HG03378 (cell line): ENCODE measurements at regions not wholly inside any gene's neighbourhood (a gene's known extent, or its start where the extent isn't known, plus 50 kb on each side); places are given as distances from the start of the nearest gene placed in this dataset.

Experiments used
- ATAC-seq: cut with Tn5 transposase; IDR thresholded peaks from one replicate; pipeline ENCODE4 v1.9.1; 2021; ENCODE audit warnings: mild to moderate bottlenecking, moderate library complexity; ENCODE audit not compliant: unreplicated experiment

DNA sequence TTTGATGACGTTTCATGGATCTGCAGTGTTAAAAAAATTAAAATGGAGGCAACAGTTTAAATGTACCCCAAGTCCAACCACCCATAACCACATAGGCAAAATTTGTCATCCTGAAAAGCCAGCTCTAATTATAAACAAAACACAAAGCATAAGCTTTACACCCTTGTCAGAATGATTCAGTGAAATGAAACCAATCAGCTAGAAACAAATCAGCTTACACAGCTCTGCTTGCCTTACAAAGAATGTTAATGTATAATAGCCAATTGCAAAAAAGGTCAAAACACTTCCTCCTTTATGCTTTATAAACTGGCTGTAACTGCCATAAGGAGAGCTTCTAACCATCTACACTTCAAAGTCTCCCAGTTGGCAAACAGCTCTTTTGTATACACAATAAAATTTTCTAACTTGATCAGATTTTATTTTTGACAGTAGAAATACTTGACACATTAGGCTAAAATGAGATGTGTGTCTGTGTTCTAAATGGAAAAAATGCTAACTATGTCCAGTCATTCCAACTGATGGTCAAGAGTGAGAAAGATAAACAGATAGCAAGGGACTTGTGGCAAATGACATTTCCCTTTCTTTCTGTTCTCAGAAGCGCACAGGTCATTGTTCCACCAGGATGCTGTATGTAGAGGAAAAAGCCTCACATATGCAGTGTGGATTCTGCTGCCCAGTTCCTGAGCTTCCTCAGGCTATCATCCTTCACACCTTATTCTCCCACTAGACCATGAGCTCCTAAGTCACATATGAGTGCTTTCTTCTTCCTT lies 344.3 kb upstream of the ID4 start:
- no peak for ATAC-seq

DNA sequence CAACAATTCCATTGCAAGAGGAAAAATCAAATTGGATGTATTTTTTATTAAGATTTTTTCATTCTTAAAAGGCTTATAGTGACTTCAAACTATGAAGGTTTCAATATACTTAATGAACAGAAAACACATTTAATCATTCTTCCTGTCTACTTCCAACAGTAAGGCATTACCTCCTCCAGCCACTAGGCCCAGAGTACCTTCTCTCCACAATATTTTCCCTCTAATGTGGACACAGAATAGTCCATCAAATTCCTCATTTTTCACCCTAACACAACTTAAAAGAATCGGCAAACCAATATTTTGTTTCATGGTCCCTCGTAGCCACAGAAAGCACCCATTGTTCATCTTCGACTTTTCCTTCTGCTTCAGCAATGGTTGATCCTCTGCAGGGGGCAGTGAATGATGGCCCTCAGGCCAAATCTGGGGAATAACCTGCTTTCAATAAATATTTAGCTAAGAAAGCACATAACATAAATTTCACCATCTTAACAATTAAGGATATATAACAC lies 335.4 kb upstream of the ID4 start:
- ATAC-seq = no peak

- ATAC-seq = no peak
These were observed 334.9 kb upstream of the ID4 start for GRCh38 chr6:19502301-19502700.

DNA sequence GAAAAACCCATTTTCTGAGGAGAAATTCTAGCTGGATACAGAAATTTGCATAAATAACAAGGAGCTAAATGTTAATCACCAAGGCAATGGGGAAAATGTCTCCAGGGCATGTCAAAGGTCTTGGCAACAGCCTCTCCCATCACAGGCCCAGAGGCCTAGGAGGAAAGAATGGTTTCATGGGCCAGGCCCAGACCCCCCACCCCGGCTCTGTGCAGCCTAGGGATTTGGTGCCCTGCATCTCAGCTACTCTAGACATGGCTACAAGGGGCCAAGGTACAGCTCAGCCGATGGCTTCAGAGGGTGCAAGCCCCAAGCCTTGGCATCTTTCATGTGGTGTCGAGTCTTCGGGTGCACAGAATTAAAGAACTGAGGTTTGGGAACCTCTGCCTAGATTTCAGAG lies 321.2 kb upstream of the ID4 start:
- ATAC-seq = no peak

DNA sequence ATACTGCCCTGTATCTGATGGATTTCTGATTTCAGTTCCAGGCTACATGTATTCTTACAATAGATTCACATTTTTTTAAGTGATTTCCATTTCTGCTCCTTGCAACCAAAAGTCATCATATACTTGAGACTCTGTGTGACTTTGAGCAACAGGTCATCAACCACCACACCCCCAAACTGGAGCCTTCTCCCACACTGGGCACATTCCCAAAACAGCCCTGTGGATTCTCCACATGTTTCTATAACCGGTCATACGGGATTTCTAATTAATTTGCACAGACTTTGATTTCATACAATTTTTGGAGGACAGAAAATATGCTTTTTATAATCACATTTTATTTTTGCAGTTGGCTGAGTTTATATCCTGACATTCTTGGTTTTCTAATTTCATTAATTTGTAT lies 317.2 kb upstream of the ID4 start:
- ATAC-seq = no peak

DNA sequence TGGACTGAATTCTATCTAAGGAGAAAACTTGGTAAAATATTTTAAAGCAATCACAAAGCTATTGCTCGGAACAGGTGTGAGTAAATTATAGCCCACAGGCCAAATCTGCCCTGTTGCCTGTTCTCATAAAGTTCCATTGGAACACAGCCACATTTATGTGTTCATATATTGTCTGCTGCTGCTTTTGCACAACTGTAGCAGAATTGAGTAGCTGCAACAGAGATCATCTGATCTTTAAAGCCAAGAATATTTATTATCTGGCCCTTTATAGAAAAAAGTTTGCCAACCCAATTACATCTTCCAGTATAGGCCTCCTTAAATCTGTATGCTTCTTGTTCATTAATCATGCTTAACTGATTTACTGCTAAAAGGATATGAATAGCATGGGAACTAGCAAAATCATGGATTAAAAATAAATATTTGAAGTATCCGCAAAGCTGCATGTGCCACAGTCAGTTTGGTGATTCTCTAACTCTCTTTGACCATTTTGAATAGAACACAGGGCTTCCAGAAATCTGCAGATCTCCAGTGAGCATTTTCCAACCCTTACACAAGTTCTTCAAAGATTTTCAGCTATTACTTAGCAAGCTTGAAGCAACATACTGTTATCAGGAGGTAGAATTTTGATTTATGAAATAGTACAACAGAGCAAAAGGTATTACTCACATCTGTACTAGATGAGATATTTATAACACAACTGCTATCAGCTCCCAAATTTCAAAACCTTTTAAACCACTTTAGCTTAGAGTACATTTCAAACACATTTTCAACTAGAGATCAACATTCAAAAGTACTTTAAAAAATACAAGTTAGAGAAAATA lies 312.6 kb upstream of the ID4 start:
- no peak for ATAC-seq

DNA sequence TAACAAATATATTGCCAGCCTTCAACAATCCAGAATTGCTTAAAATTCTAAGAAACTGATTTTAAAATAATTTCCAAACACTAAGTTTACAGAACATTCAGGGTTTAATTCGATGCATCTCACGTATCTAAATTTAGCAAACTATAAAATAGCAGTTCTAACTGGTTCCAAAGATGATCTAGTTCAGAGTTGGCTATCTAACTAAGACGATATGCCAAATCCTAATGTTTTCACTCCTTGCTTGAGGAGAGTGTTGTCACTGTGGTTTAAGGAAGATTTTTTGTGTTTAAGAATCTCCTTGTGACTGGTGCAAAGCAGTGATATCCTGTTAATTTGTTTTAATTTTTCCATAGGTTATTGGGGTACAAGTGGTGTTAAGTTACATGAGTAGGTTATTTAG lies 311.5 kb upstream of the ID4 start:
- no peak for ATAC-seq

- ATAC-seq = no peak
These were observed 307.0 kb upstream of the ID4 start for GRCh38 chr6:19530188-19530587.

DNA sequence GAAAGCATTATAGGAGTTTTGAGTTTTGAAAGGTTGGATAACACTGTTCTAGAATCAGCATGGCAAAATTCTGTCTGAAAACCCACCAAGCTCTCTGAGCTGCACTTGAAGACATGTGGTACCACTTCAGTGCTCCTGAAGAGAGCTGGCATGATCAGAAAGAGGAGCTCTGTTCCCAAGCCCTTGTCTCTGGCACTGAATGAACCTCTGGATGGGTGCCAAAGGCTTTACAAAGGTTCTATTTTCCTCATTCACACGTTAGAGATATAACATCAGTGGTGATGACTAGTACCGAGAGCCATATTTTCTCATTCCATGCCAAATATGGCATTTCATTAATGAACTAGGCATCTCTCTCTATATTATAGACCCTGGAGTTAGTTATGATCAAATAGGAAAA lies 301.8 kb upstream of the ID4 start:
- no peak for ATAC-seq

DNA sequence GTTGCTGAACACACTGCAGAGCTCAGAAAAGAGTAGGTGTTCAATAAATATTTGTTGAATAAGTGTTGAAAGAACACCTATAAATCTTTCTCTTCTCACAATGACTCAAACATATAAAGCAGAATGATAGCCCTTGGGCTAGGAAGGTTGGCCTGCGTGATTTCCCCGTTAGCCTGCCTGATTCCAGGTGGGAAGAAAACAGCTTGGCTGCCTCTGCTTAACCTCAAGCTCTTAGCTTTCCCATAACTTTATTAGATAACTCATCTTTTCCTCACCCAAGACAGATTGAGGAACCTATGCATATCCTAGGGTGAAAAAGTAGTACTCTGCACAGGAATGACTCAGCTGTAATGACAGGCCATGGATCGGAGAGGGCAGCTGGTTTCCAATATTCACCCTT lies 300.3 kb upstream of the ID4 start:
- ATAC-seq = no peak

GRCh38 chr6:19538096-19538495 lies 299.1 kb upstream of the ID4 start:
- no peak for ATAC-seq

GRCh38 chr6:19547507-19547906 lies 289.7 kb upstream of the ID4 start:
- no peak for ATAC-seq

- no peak for ATAC-seq
These were observed 288.1 kb upstream of the ID4 start for GRCh38 chr6:19549109-19549508.

- no peak for ATAC-seq
These were observed 286.8 kb upstream of the ID4 start for GRCh38 chr6:19550380-19550779.

- no peak for ATAC-seq
These were observed 285.6 kb upstream of the ID4 start for GRCh38 chr6:19551611-19552010.

DNA sequence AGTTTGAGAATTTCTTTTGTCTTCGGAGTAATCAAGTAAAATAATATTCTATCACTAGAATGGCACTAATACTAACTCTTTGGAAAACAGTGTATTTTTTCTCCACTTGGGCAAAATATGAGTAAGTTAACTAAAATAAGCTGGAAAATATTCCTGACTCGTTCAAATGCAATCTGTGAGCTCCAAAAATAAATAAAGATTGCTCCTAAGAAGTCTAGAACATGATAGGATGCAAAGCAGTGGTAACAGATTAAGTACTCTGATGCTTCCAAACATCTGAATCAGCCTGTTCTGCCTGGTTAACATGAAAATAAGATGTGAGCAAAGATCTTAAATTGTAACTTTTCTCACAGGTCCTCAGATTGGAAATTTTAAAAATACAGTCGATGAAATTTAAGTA lies 285.1 kb upstream of the ID4 start:
- ATAC-seq = no peak

- no peak for ATAC-seq
These were observed 284.6 kb upstream of the ID4 start for GRCh38 chr6:19552588-19552987.

- ATAC-seq = no peak
These were observed 282.6 kb upstream of the ID4 start for GRCh38 chr6:19554356-19555225.

DNA sequence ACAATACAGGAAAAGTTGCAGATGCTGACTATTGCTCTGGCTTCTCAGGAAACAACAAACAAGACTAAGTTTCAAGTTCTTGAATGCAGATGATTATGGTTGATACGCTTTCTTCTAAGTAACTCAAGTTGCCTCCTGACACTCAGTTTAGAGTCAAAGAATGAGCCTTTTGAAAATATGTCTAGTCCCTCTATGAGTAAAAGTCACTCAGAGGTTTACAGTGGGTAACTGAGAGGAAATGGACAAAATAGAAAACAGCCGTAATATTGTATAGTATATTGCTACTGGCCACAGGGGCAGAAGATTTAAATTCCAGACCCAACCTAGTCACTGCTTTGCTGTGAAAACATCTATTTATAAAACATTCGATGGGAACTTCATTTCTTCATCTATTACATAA lies 280.0 kb upstream of the ID4 start:
- ATAC-seq = no peak

- no peak for ATAC-seq
These were observed 279.0 kb upstream of the ID4 start for GRCh38 chr6:19558201-19558600.

- no peak for ATAC-seq
These were observed 278.2 kb upstream of the ID4 start for GRCh38 chr6:19558934-19559333.
